ENCODE measurements at regions not wholly inside any gene's neighbourhood (a gene's known extent, or its start where the extent isn't known, plus 50 kb on each side); places are given as distances from the start of the nearest gene placed in this dataset.

DNA sequence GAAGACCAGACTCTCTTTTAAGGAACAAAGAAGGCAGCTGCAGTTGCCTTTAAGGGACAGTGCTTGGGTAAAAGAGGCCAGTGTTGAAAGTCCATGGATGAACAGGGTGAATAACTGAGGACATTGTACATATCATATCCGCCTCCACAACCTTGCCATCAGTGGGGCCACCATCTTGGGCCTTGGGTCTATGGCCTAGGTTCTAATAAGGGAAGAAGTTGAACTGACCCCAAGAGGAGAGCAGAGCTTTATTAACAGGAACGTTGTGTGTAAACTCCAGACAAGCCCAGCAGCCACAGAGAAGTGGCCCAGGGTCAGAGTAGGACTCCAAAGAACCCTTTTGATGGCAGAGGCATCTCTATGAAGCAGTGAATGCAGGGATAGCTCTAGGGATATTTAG is 332.8 kb downstream of the CYP26B1 start:
- no peaks in the 10 kb centered on the region for H3K9me3 ChIP-seq (replicated peaks; ENCODE audit: control insufficient read depth, insufficient read depth, low read length)

GRCh38 chr2:71813807-71814470 is 333.7 kb downstream of the CYP26B1 start:
- SMC1A ChIA-PET (ENCODE audit: uncharacterized antibody, unreplicated experiment): no interaction called here
- no peak overlapping the region for H3K9ac ChIP-seq (ENCODE audit: control insufficient read depth, insufficient read depth, low read length)
- H3K27me3 ChIP-seq (replicated peaks in 1 of 2; ENCODE audit: control insufficient read depth in 2 of 2, insufficient read depth in 2 of 2, low read length in 1 of 2): no peaks in the 10 kb centered on the region
- H3K27ac ChIP-seq (ENCODE audit: control insufficient read depth, insufficient read depth): no peak overlapping the region
- DNase-seq (ENCODE audit: low read depth, low spot score) (no peak), ATAC-seq (no peak), FAIRE-seq (no peak)
- no peaks in the 10 kb centered on the region for H3K9me3 ChIP-seq (replicated peaks; ENCODE audit: control insufficient read depth, insufficient read depth, low read length)
- H3K4me1 ChIP-seq (ENCODE audit: control insufficient read depth, insufficient read depth, low read length): no peaks in the 10 kb centered on the region
- no peaks in the 10 kb centered on the region for H4K20me1 ChIP-seq (ENCODE audit: control insufficient read depth, insufficient read depth)
- no peaks in the 10 kb centered on the region for H3K79me2 ChIP-seq (ENCODE audit: control insufficient read depth, insufficient read depth, low read length)
- 8% methylated on average over 4 of the region's 4 CpGs for WGBS (ENCODE audit: insufficient coverage, insufficient replicate concordance, low lambda C conversion rate, missing lambda C conversion rate)
- no peak overlapping the region for H2AFZ ChIP-seq (ENCODE audit: control insufficient read depth, low read depth, low read length)
- H3K36me3 ChIP-seq (ENCODE audit: control insufficient read depth in 2 of 2, insufficient read depth in 2 of 2, low read length in 1 of 2): no peaks in the 10 kb centered on the region
- POLR2A ChIA-PET: no interaction called here
- BruUV-seq (replicated peaks): no TSS peak
- CTCF ChIA-PET: interaction anchor here (0.7 to 1.0 kb wide), 2 partner anchors 16 to 17 kb away, joined by 3 read pairs; no protein-coding TSS in a partner anchor
- in situ Hi-C loops (cut with MboI): no loop called here
- no peak overlapping the region for H3K4me2 ChIP-seq (ENCODE audit: control insufficient read depth, insufficient read depth)
- intact Hi-C loops (cut with micrococcal nuclease; ENCODE audit: unreplicated experiment): no loop called here
- H3K4me3 ChIP-seq: no peak overlapping the region
- RAD21 ChIA-PET (ENCODE audit: unreplicated experiment): no interaction called here
- TF ChIP-seq SUZ12 (IDR thresholded peaks at IDR 0.05; ENCODE audit: unreplicated experiment) (no peak), FOXK2 (IDR thresholded peaks at IDR 0.05) (no peak), CBFB (IDR thresholded peaks at IDR 0.05; ENCODE audit: low read depth) (no peak), CEBPZ (IDR thresholded peaks at IDR 0.05; ENCODE audit: low read depth, low read length) (no peak), RFX5 (IDR thresholded peaks at IDR 0.05; ENCODE audit: low read depth, low read length) (no peak), SRF (IDR thresholded peaks at IDR 0.05; ENCODE audit: low read depth in 2 of 2, low read length in 2 of 2) (no peak), E2F4 (IDR thresholded peaks at IDR 0.05; ENCODE audit: low read depth, low read length) (no peak), MYC (IDR thresholded peaks at IDR 0.05; ENCODE audit: insufficient read depth, insufficient read length, insufficient replicate concordance, low read length, severe bottlenecking) (no peak)
- TF ChIP-seq, protein P1, sequence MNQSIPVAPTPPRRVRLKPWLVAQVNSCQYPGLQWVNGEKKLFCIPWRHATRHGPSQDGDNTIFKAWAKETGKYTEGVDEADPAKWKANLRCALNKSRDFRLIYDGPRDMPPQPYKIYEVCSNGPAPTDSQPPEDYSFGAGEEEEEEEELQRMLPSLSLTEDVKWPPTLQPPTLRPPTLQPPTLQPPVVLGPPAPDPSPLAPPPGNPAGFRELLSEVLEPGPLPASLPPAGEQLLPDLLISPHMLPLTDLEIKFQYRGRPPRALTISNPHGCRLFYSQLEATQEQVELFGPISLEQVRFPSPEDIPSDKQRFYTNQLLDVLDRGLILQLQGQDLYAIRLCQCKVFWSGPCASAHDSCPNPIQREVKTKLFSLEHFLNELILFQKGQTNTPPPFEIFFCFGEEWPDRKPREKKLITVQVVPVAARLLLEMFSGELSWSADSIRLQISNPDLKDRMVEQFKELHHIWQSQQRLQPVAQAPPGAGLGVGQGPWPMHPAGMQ (IDR thresholded peaks at IDR 0.05; ENCODE audit: borderline replicate concordance): no peak

More for the DNA sequence above, 332.8 kb downstream of the CYP26B1 start:
- Histone ChIP-seq H3K36me3 (ENCODE audit: control insufficient read depth in 2 of 2, insufficient read depth in 2 of 2, low read length in 1 of 2) (no peaks in the 10 kb centered on the region), H3K27ac (ENCODE audit: control insufficient read depth, insufficient read depth) (no peak overlapping the region), H3K4me2 (ENCODE audit: control insufficient read depth, insufficient read depth) (no peak overlapping the region), H2AFZ (ENCODE audit: control insufficient read depth, low read depth, low read length) (no peak overlapping the region), H3K4me3 (no peak overlapping the region), H4K20me1 (ENCODE audit: control insufficient read depth, insufficient read depth) (no peaks in the 10 kb centered on the region), H3K79me2 (ENCODE audit: control insufficient read depth, insufficient read depth, low read length) (no peaks in the 10 kb centered on the region), H3K27me3 (replicated peaks in 1 of 2; ENCODE audit: control insufficient read depth in 2 of 2, insufficient read depth in 2 of 2, low read length in 1 of 2) (no peaks in the 10 kb centered on the region), H3K4me1 (ENCODE audit: control insufficient read depth, insufficient read depth, low read length) (no peaks in the 10 kb centered on the region), H3K9ac (ENCODE audit: control insufficient read depth, insufficient read depth, low read length) (no peak overlapping the region)
- no peak for ATAC-seq
- intact Hi-C loops (cut with micrococcal nuclease; ENCODE audit: unreplicated experiment) (no loop called here), in situ Hi-C loops (cut with MboI) (no loop called here)
- ChIA-PET RAD21 (ENCODE audit: unreplicated experiment) (no interaction called here), SMC1A (ENCODE audit: uncharacterized antibody, unreplicated experiment) (no interaction called here), CTCF (no interaction called here), POLR2A (no interaction called here)
- FAIRE-seq: no peak
- WGBS (ENCODE audit: insufficient coverage, insufficient replicate concordance, low lambda C conversion rate, missing lambda C conversion rate): 2% methylated on average over 2 of the region's 2 CpGs
- no peak for TF ChIP-seq ZBED1 (IDR thresholded peaks at IDR 0.05; ENCODE audit: borderline replicate concordance)
- TF ChIP-seq ATF3 (IDR thresholded peaks at IDR 0.05; ENCODE audit: borderline replicate concordance, extremely low read depth, low read depth, low read length): no peak
- no peak for TF ChIP-seq CREM (IDR thresholded peaks at IDR 0.05; ENCODE audit: low read depth)
- BruUV-seq (replicated peaks): no TSS peak
- no peak for DNase-seq (ENCODE audit: low read depth, low spot score)

Data from GM12878 (cell line).